ENCODE measurements at regions not wholly inside any gene's neighbourhood (a gene's known extent, or its start where the extent isn't known, plus 50 kb on each side); places are given as distances from the start of the nearest gene placed in this dataset.

- Histone ChIP-seq H2BK120ac (ENCODE audit: low read depth, low read length, poor library complexity, severe bottlenecking) (no peak overlapping the region), H2BK5ac (ENCODE audit: insufficient read length, low read length) (no peak overlapping the region), H3K4me1 (ENCODE audit: insufficient read depth, low read length) (no peaks in the 10 kb centered on the region), H3K79me1 (ENCODE audit: insufficient read depth, low read depth, low read length, poor library complexity, severe bottlenecking) (no peaks in the 10 kb centered on the region), H3K27ac (ENCODE audit: insufficient read length, low read depth, low read length) (no peak overlapping the region), H3K9ac (ENCODE audit: extremely low read depth, insufficient read length, low read length) (no peak overlapping the region), H2BK20ac (ENCODE audit: low read depth, low read length, poor library complexity, severe bottlenecking) (no peak overlapping the region), H3K18ac (ENCODE audit: insufficient read length, low read depth, low read length) (no peak overlapping the region), H2AK5ac (ENCODE audit: insufficient read length, low read length) (no peak overlapping the region), H3K4ac (ENCODE audit: low read depth, low read length) (no peak overlapping the region), H3K9me3 (ENCODE audit: control insufficient read depth, low read depth, low read length) (no peaks in the 10 kb centered on the region), H3K79me2 (ENCODE audit: insufficient read depth, low read length) (no peaks in the 10 kb centered on the region), H2BK15ac (ENCODE audit: low read depth, low read length) (no peak overlapping the region), H4K91ac (ENCODE audit: insufficient read length, low read depth, low read length) (no peak overlapping the region), H3K56ac (ENCODE audit: insufficient read length, low read depth, low read length) (no peak overlapping the region), H3K14ac (ENCODE audit: insufficient read depth, low read length) (no peak overlapping the region), H3K23me2 (ENCODE audit: insufficient read length, low read depth, low read length, poor library complexity, severe bottlenecking) (peaks cover 3% of the 10 kb centered on the region), H3K27me3 (ENCODE audit: insufficient read depth, low read length) (no peaks in the 10 kb centered on the region), H3K23ac (ENCODE audit: insufficient read length, low read depth, low read length) (no peak overlapping the region), H4K20me1 (ENCODE audit: control insufficient read depth, insufficient read depth, insufficient read length) (no peaks in the 10 kb centered on the region), H2BK12ac (ENCODE audit: insufficient read length, low read depth, low read length) (no peak overlapping the region), H2AFZ (ENCODE audit: low read length) (no peak overlapping the region), H3T11ph (ENCODE audit: low read length) (no peak overlapping the region), H3K4me2 (ENCODE audit: insufficient read depth, insufficient read length, low read length) (no peak overlapping the region), H4K8ac (replicated peaks; ENCODE audit: insufficient read length, low read depth, low read length) (no peak overlapping the region), H4K5ac (ENCODE audit: insufficient read length, low read depth, low read length) (no peak overlapping the region)
- no CpG with 5 or more reads among the region's 4 CpGs for WGBS (ENCODE audit: extremely low coverage, insufficient read length, low lambda C conversion rate)
- Mint-ChIP-seq H3K4me1 (no peaks in the 10 kb centered on the region; a peak in 1 of 4 replicates), H3K9me3 (no peaks in the 10 kb centered on the region), H3K36me3 (ENCODE audit: insufficient read depth in 1 of 3, low read depth in 3 of 3) (no peaks in the 10 kb centered on the region; a peak in 1 of 7 replicates), H3K4me3 (no peak overlapping the region), H3K27me3 (ENCODE audit: low read depth) (no peaks in the 10 kb centered on the region), H3K27ac (no peak overlapping the region)
- no peak for DNase-seq
- TF ChIP-seq CTCF (conservative IDR thresholded peaks at IDR 0.05), result no peak
Observed at GRCh38 chr14:40119321-40119720, 687.1 kb upstream of the FBXO33 start.
